GM21529 (cell line): ENCODE measurements at regions not wholly inside any gene's neighbourhood (a gene's known extent, or its start where the extent isn't known, plus 50 kb on each side); places are given as distances from the start of the nearest gene placed in this dataset.
"Not testable (repeated sequence)": the region's sequence is repeated elsewhere in the genome, so short reads cannot be mapped to it uniquely, and the experiment has no call there.

Experiments
- ATAC-seq: cut with Tn5 transposase; IDR thresholded peaks from one replicate; pipeline ENCODE4 v1.9.1; 2021; ENCODE audit not compliant: unreplicated experiment

- ATAC-seq = no peak
Observed at GRCh38 chr2:19207452-19207851, 151.0 kb downstream of the OSR1 start.

- ATAC-seq = no peak
Observed at GRCh38 chr2:19205983-19206533, 152.4 kb downstream of the OSR1 start.

GRCh38 chr2:19203866-19204265, 154.6 kb downstream of the OSR1 start:
- ATAC-seq = no peak

- no peak for ATAC-seq
Observed at GRCh38 chr2:19201911-19202462, 156.4 kb downstream of the OSR1 start.

GRCh38 chr2:19198381-19198780, 160.0 kb downstream of the OSR1 start:
- ATAC-seq = no peak

GRCh38 chr2:19195661-19196060, 162.8 kb downstream of the OSR1 start:
- ATAC-seq = no peak

GRCh38 chr2:19189391-19189790, 169.0 kb downstream of the OSR1 start:
- no peak for ATAC-seq

- ATAC-seq = no peak
Observed at GRCh38 chr2:19187323-19188020, 171.0 kb downstream of the OSR1 start.

- ATAC-seq = no peak
Observed at GRCh38 chr2:19185086-19185485, 173.3 kb downstream of the OSR1 start.

- no peak for ATAC-seq
Observed at GRCh38 chr2:19178175-19178574, 180.2 kb downstream of the OSR1 start.

GRCh38 chr2:19176977-19177376, 181.4 kb downstream of the OSR1 start:
- no peak for ATAC-seq

GRCh38 chr2:19176172-19176852, 182.1 kb downstream of the OSR1 start:
- no peak for ATAC-seq

- ATAC-seq = no peak
Observed at GRCh38 chr2:19174176-19174575, 184.2 kb downstream of the OSR1 start.

- ATAC-seq = no peak
Observed at GRCh38 chr2:19171409-19171808, 187.0 kb downstream of the OSR1 start.

GRCh38 chr2:19169134-19169768, 189.2 kb downstream of the OSR1 start:
- no peak for ATAC-seq

GRCh38 chr2:19164099-19164498, 194.3 kb downstream of the OSR1 start:
- not testable (repeated sequence) for ATAC-seq

- no peak for ATAC-seq
Observed at GRCh38 chr2:19158896-19159295, 199.5 kb downstream of the OSR1 start.

- no peak for ATAC-seq
Observed at GRCh38 chr2:19158211-19158610, 200.2 kb downstream of the OSR1 start.

- no peak for ATAC-seq
Observed at GRCh38 chr2:19156646-19157045, 201.8 kb downstream of the OSR1 start.

- no peak for ATAC-seq
Observed at GRCh38 chr2:19150726-19151125, 207.7 kb downstream of the OSR1 start.

- ATAC-seq = no peak
Observed at GRCh38 chr2:19146867-19147266, 211.6 kb downstream of the OSR1 start.
